HG03439 (cell line): ENCODE measurements at regions not wholly inside any gene's neighbourhood (a gene's known extent, or its start where the extent isn't known, plus 50 kb on each side); places are given as distances from the start of the nearest gene placed in this dataset.
"Not testable (repeated sequence)": the region's sequence is repeated elsewhere in the genome, so short reads cannot be mapped to it uniquely, and the experiment has no call there.

Experiments
- ATAC-seq: cut with Tn5 transposase; IDR thresholded peaks from one replicate; pipeline ENCODE4 v1.9.1; 2021; ENCODE audit warnings: mild to moderate bottlenecking, moderate library complexity; ENCODE audit not compliant: unreplicated experiment

DNA sequence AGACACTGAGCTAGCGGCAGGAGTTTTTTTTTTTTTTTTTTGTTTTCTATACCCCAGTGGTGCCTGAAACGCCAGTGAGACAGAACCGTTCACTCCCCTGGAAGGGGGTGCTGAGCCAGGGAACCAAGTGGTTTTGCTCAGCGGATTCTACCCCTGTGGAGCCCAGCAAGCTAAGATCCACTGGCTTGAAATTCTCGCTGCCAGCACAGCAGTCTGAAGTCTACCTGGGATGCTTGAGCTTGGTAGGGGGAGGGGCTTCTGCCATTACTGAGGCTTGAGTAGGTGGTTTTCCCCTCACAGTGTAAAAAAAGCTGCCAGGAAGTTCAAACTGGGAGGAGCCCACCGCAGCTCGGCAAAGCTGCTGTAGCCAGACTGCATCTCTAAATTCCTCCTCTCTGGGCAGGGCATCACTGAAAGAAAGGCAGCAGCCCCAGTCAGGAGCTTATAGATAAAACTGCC lies 173.0 kb downstream of the DMAC1 start:
- ATAC-seq: not testable (repeated sequence)

DNA sequence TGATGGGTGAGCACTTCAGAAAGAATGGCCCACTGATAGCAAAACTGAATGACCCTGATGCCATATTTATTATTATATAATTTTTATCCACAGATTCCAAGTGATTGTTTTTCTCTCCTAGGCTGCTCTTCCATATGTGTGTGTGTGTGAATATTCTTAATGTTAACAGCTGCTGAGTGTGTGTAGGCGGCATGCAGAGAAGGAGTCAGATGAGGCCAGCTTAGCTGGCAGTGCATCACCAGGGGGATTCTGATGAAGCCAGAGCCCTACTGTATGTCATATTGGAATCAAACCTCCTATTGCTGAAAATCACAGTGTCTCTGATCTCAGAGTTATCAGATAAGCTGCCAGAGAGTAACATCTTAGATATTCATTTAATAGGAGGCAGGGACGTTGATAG lies 177.1 kb downstream of the DMAC1 start:
- ATAC-seq: no peak

DNA sequence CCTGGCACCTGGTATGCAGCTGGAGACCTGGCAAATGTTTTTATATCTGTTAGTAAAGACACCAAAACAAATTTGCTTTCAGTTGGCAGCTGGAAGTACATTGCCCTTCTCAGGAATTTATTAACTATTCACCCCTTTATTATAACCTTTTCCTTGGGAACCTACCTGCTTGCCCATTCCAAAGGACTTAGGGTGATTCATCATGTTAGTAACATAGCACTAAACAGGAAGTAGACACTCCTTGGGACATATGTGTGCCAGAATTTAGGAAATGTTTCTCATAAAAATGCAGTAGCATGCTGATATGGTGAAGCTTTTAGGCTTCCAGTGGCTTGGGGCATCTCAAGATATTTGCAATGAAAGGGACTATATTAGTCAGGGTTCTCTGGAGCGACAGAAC lies 184.2 kb downstream of the DMAC1 start:
- no peak for ATAC-seq

DNA sequence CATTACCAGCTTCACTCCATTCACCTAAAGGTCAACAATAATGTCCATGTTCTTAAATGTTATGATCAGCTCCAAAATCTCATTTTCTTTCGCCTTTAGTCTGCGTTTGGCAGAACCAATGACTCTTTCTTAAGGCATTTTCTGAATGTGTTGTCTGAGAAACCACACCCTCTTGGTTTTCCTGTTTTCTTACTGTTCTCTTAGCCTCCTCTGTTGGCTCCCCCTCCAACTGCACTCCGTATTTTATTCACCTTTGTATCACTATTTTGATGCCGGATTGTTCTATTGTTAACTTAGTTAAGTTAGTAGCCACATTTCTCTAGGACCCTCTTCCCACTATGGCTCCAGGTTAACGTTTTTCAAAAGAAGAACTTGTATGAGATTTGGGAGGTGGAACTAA lies 185.6 kb downstream of the DMAC1 start:
- ATAC-seq: no peak

DNA sequence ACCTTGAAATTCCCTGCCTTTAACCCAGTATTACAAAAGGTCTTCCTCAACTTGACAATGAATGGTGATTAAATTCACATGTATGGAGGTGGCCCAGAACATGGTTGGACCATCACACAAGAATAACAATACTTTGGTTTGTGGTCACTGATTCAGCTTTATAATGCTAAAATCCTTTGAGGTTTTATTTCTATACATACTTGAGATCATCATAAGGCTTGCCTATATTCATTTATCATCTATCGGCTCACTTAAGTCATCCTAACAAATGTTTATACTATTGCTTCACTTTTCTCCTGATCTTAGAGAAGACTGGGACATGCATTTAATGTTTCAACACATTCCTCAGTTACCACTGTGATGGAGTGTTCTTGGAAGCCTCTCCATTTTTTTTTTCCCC lies 191.3 kb downstream of the DMAC1 start:
- no peak for ATAC-seq

- no peak for ATAC-seq
Observed at GRCh38 chr9:7607421-7607820, 192.2 kb downstream of the DMAC1 start.

- ATAC-seq: no peak
Observed at GRCh38 chr9:7606591-7606990, 193.0 kb downstream of the DMAC1 start.

GRCh38 chr9:7601739-7602138 lies 197.8 kb downstream of the DMAC1 start:
- no peak for ATAC-seq

- no peak for ATAC-seq
Observed at GRCh38 chr9:7597716-7598115, 201.9 kb downstream of the DMAC1 start.

DNA sequence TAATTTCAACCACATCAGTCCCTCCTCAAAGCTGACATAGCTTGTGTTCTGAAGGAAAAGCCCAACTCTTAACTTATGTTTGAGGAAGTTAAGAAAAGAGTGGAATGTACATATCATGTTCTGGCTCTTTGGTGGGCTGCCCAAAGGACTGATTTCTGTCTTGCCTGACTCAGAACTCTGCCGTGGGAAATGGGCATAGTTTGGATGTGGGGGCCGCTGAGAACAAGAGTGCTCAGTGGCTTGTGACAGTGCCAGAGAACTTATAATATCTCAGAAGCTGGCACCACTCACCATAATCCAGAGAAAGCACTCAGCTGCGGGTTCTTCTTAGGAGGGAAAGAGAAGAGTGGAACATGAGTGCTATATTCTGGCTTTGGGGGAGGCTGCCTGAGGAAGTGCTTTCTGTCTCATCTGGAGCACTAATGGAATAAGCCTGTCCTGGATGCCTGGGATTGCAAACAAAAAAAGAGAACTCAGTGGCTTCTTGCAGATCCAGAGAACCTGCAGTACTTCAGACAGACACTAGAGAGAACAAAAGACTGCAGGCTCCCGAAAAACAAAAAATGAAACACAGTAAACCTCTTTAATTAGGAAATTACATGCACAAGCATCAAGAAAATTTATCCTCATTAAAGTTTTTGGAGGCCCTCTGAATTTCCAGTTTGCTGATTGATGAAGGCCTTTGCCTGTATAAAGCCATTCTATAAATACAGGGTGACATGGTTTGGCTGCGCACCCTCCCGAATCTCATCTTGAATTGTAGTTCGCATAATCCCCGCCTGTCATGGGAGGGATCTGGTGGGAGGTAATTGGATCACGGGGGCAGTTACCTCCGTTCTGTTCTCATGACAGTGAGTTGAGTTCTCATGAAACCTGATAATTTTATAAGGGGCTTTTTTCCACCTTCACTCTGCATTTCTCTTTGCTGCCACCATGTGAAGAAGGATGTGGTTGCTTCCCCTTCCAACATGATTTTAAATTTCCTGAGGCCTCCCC lies 207.0 kb downstream of the DMAC1 start:
- ATAC-seq: no peak

DNA sequence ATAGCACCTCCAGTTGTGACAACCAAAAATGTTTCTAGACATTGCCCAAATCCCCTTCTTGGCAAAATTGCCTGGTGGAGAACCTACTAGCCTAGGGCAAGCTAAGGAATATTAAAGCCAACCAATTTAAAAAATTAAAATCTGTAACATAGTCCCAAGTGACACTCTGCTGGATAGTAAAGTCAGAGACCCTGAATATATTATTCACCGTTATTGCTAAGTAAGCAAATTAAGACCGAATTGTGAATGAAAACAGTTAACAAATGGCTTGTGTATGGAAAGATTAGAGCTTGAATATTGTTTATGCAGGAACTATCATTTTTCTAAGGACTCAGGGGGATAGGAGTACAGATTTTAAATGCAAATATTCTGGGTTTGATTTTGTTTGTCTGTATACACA lies 208.1 kb downstream of the DMAC1 start:
- ATAC-seq: no peak

DNA sequence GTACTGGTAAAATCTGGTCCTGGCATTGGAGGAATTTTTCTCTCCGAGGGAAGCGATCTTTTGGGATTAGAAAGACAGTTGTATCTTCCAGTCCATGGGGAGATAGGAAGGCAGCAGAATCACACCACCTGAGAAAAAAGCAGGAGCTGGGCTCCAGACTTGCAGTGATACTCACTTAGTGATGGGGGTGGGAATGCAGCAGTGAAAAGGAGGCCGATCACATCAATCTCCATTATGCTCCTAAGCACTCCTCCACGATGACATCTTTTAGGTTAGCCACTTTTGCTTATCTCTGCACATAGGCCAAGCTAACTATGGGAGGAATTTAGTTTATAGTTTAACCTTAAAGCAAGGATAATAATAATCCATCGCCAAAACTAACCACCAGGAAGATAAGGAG lies 219.0 kb downstream of the DMAC1 start:
- no peak for ATAC-seq

- no peak for ATAC-seq
Observed at GRCh38 chr9:7579351-7579750, 220.2 kb downstream of the DMAC1 start.

DNA sequence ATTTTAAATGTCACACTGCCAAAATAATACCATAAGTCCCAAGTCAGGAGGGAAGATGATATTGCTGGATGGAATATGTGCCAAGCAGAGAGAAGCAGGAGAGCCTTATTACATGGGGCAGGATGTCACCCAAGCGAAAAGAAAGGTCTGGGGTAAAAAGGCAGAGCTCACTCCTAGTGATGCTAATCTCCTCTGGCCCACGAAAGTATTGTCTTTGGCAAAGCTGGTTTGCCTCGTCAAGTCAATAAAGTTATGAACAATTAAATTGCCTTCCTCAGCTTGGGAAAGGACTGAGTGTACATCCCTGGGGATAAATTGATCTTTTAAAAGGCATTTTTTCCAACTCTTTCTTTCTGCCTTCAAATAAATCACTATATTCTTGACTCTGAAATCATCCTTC lies 220.6 kb downstream of the DMAC1 start:
- no peak for ATAC-seq

GRCh38 chr9:7570107-7570720 lies 229.4 kb downstream of the DMAC1 start:
- ATAC-seq: peak; percentile 91

DNA sequence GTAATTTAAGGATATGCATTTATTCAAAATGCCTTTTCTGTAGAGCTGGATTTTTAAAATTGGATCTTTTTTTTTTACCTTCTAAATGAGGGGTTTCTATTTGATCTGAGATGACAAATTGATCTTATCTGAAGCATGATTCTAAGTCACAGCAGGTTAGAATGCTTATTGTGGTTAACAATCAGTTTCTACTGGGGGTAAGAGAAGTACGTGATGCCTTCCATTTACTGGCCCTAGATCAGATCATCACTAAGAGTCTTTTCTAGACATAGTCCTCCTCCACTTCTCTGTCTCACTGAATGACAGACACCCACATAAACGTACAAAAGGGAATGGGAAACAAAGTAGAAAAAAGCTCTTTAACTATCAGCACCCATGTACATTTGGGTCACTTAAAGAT lies 231.9 kb downstream of the DMAC1 start:
- no peak for ATAC-seq

DNA sequence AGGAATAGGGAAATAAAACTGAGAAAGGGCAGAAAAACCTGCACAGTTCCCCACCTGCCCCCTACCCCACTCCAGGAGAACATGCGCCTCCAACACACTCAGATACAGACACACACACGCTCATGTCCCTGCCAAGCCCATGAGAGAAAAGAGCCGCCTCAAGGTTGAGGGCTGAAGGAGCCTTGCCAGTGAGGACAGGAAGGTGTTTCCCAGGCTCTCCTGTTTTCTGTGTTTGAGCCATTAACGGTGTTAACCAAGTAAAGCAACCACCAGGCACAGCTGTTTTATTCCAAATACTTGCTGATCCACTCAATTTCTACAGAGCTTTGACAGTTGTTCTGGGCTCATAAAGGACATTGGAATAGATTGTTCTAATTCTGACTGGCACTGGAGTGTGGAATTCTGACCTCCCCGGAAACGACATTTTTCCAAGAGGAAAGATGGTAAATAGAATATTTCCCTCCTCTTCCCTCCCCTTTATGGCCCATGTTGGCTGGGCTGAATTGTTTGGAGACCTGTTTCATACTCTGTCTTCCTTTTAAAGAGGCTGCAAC lies 238.0 kb downstream of the DMAC1 start:
- no peak for ATAC-seq

- ATAC-seq: no peak
Observed at GRCh38 chr9:7560669-7561305, 238.8 kb downstream of the DMAC1 start.

GRCh38 chr9:7554699-7555098 lies 244.9 kb downstream of the DMAC1 start:
- no peak for ATAC-seq

DNA sequence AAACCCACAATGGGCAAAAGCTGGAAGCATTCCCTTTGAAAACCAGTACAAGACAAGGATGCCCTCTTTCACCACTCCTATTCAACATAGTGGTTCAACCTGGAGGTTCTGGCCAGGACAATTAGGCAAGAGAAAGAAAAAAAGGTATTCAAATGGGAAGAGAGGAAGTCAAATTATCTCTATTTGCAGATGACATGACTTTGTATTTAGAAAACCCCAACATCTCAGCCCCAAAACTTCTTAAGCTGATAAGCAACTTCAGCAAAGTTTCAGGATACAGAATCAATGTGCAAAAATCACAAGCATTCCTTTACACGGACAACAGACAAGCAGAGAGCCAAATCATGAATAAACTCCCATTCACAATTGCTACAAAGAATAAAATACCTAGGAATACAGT lies 246.9 kb downstream of the DMAC1 start:
- ATAC-seq: not testable (repeated sequence)

GRCh38 chr9:7549249-7549648 lies 250.3 kb downstream of the DMAC1 start:
- no peak for ATAC-seq
